8988T (cell line): ENCODE measurements at regions not wholly inside any gene's neighbourhood (a gene's known extent, or its start where the extent isn't known, plus 50 kb on each side); places are given as distances from the start of the nearest gene placed in this dataset.
"Not testable (repeated sequence)": the region's sequence is repeated elsewhere in the genome, so short reads cannot be mapped to it uniquely, and the experiment has no call there.

Experiments used
- DNase-seq: peaks from one replicate; pipeline ENCODE4 v3.0.0; 2011

DNA sequence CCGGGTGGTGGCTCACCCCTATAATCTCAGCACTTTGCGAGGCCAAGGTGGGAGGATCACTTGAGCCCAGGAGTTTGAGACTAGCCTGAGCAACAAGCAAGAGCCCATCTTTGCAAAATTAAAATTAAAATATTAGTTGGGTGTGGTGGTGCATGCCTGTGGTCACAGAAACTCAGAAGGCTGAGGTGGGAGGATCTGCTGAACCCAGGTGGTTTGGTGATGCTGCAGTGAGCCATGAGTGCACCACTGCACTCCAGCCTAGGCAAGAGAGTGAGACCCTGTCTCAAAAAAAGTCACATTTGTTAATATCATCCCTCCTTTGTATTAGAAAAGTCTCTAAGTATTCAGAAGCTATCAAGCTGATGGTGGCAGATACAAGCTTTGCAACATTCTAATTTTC lies 317.5 kb downstream of the ANKRD30A start:
- no peak for DNase-seq

- not testable (repeated sequence) for DNase-seq
Measured at GRCh38 chr10:37441224-37441623, 315.8 kb downstream of the ANKRD30A start.

DNA sequence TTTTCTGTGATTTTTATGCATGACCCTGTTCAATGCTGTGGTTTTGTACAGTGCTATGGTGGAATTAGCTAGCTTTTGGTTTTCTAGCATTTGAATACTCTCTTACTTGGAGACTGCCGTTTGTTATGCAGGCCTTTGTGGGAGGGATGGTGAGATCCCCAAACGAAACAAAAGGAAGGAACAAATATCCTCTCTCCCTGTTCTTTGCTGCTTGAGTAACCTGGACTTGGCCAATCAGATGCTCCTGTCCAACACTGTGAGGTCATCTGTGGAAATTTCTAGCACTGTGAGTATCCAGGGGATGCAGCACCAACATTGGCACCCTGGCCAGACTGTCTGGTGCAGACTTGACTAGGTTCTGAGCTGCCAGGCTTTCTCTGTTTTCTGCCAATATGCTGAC lies 314.4 kb downstream of the ANKRD30A start:
- no peak for DNase-seq

DNA sequence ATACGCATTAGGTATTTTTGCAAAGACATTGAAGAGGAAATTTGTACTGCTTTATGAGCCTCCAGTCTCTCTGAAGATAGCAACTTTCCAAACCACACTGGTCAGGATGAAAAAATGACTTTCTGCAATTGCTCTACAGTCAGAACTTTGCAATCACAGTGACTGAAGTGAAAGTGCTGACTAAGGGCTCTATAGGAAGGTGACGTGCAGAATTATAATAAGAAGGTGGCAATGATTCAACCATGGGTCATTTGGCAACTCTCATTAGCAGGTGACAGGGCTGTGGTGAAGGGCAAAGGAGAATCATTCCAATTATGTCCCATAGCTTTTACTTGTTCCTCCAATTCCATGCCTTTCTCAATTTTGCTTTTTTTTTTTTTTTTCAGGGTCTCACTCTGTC lies 311.0 kb downstream of the ANKRD30A start:
- DNase-seq: no peak

- no peak for DNase-seq
Measured at GRCh38 chr10:37434091-37434490, 308.7 kb downstream of the ANKRD30A start.
